ENCODE measurements at regions not wholly inside any gene's neighbourhood (a gene's known extent, or its start where the extent isn't known, plus 50 kb on each side); places are given as distances from the start of the nearest gene placed in this dataset.

DNA sequence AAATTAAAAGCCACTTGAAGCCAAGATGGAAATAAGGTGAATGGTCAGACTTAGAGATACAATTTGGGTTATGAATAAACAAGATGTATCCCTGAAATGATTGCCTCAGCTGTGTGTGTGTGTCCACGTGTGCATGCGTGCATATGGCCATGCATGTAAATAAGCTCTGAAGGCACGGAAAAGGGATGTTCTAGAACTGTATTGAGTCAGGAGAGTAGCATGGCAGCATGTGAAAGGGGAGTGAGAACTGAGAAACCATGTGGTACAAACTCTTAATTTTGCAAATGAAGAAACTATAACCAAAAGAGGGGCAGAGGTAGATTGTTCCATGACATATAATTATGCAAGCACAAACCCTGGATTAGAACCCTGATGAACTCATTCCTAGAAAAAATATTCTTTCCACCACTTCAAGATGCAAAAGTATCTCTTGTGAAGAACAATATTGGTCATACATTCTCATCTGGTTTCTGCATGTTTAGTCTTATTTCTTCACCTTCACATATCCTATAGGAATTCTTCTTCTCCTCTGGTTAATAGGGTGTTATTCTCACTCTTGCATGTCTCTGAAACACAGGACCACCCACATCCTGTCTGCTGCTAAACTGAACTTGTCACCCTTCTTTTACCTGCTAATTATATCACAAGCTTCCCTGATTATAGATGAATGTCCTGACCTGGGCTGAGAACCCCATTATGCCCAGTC is 455.8 kb downstream of the SETBP1 start:
- 86% methylated on average over 2 of the region's 3 CpGs; no CpG with 5 or more reads in 1 of the 2 experiments for WGBS, 2 experiments (ENCODE audit: extremely low coverage in 2 of 2, insufficient read length in 1 of 2)
- no peak overlapping the region for H2BK20ac ChIP-seq (ENCODE audit: low read depth, low read length)
- no peaks in the 10 kb centered on the region for H3K36me3 ChIP-seq (ENCODE audit: control insufficient read depth, insufficient read depth, low read length)
- H2AK9ac ChIP-seq (replicated peaks; ENCODE audit: low read depth, low read length, poor library complexity): no peak overlapping the region
- in situ Hi-C loops (cut with MboI; ENCODE audit: low sequenced_read_pairs): no loop called here
- H3K4me3 ChIP-seq (ENCODE audit: insufficient read depth, low read depth, low read length): no peak overlapping the region
- H3K9ac ChIP-seq (ENCODE audit: low read depth, low read length): no peak overlapping the region
- peaks cover 11% of the 10 kb centered on the region for H3K27me3 ChIP-seq (ENCODE audit: control insufficient read depth, insufficient read depth, low read length)
- H4K5ac ChIP-seq (ENCODE audit: low read depth, low read length): no peak overlapping the region
- H3K4me1 ChIP-seq (ENCODE audit: control insufficient read depth, insufficient read depth, low read length): no peaks in the 10 kb centered on the region
- no peaks in the 10 kb centered on the region for H3K9me3 ChIP-seq (ENCODE audit: control insufficient read depth, insufficient read depth, low read length)
- no peak overlapping the region for H2BK5ac ChIP-seq (ENCODE audit: low read depth, low read length, poor library complexity, severe bottlenecking)
- H2BK15ac ChIP-seq (ENCODE audit: low read depth, low read length): no peak overlapping the region
- dilution Hi-C loops (cut with HindIII; ENCODE audit: low sequenced_read_pairs, unreplicated experiment): no loop called here
- ATAC-seq (ENCODE audit: low read depth) (no peak), DNase-seq (no peak)
- no peak overlapping the region for H2AK5ac ChIP-seq (ENCODE audit: low read depth, low read length)
- H2AFZ ChIP-seq (replicated peaks; ENCODE audit: low read length, poor library complexity): no peak overlapping the region
- TF ChIP-seq MAZ (IDR thresholded peaks at IDR 0.05; ENCODE audit: borderline replicate concordance, low read depth, low read length): no peak
- TF ChIP-seq, protein P1, sequence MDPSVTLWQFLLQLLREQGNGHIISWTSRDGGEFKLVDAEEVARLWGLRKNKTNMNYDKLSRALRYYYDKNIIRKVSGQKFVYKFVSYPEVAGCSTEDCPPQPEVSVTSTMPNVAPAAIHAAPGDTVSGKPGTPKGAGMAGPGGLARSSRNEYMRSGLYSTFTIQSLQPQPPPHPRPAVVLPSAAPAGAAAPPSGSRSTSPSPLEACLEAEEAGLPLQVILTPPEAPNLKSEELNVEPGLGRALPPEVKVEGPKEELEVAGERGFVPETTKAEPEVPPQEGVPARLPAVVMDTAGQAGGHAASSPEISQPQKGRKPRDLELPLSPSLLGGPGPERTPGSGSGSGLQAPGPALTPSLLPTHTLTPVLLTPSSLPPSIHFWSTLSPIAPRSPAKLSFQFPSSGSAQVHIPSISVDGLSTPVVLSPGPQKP (IDR thresholded peaks at IDR 0.05; ENCODE audit: borderline replicate concordance, low read depth, low read length): no peak
- TF ChIP-seq CHD1 (IDR thresholded peaks at IDR 0.05; ENCODE audit: low read depth, low read length): no peak
- no peak for TF ChIP-seq CEBPB (IDR thresholded peaks at IDR 0.05; ENCODE audit: low read depth, low read length)
- no peak for TF ChIP-seq MXI1 (IDR thresholded peaks at IDR 0.05; ENCODE audit: borderline replicate concordance, low read depth, low read length)
- no peak for TF ChIP-seq RAD21 (IDR thresholded peaks at IDR 0.05; ENCODE audit: low read length)
- no peak for TF ChIP-seq SMC3 (IDR thresholded peaks at IDR 0.05; ENCODE audit: low read depth, low read length)
- TF ChIP-seq, protein P2, sequence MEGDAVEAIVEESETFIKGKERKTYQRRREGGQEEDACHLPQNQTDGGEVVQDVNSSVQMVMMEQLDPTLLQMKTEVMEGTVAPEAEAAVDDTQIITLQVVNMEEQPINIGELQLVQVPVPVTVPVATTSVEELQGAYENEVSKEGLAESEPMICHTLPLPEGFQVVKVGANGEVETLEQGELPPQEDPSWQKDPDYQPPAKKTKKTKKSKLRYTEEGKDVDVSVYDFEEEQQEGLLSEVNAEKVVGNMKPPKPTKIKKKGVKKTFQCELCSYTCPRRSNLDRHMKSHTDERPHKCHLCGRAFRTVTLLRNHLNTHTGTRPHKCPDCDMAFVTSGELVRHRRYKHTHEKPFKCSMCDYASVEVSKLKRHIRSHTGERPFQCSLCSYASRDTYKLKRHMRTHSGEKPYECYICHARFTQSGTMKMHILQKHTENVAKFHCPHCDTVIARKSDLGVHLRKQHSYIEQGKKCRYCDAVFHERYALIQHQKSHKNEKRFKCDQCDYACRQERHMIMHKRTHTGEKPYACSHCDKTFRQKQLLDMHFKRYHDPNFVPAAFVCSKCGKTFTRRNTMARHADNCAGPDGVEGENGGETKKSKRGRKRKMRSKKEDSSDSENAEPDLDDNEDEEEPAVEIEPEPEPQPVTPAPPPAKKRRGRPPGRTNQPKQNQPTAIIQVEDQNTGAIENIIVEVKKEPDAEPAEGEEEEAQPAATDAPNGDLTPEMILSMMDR (conservative IDR thresholded peaks at IDR 0.05; ENCODE audit: low read depth, low read length): no peak
- no peak for TF ChIP-seq BHLHE40 (IDR thresholded peaks at IDR 0.05; ENCODE audit: low read depth, low read length)
- TF ChIP-seq MAFK (IDR thresholded peaks at IDR 0.05; ENCODE audit: low read depth, low read length): no peak
- TF ChIP-seq NFE2L2 (IDR thresholded peaks at IDR 0.05; ENCODE audit: low read depth, low read length): no peak
- no peak for TF ChIP-seq RCOR1 (IDR thresholded peaks at IDR 0.05; ENCODE audit: insufficient replicate concordance, low read length)
- no peak for TF ChIP-seq POLR2A (IDR thresholded peaks at IDR 0.05; ENCODE audit: low read depth, low read length)
- TF ChIP-seq, protein P3, sequence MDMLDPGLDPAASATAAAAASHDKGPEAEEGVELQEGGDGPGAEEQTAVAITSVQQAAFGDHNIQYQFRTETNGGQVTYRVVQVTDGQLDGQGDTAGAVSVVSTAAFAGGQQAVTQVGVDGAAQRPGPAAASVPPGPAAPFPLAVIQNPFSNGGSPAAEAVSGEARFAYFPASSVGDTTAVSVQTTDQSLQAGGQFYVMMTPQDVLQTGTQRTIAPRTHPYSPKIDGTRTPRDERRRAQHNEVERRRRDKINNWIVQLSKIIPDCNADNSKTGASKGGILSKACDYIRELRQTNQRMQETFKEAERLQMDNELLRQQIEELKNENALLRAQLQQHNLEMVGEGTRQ (IDR thresholded peaks at IDR 0.05; ENCODE audit: low read depth, low read length): no peak
- TF ChIP-seq RFX5 (IDR thresholded peaks at IDR 0.05; ENCODE audit: low read depth, low read length): no peak
- TF ChIP-seq FOS (IDR thresholded peaks at IDR 0.05; ENCODE audit: low read depth, low read length): no peak
- no TSS peak for BruUV-seq (replicated peaks)
- no peak overlapping the region for H4K8ac ChIP-seq (ENCODE audit: low read depth in 2 of 2, low read length in 2 of 2)
- H3K23ac ChIP-seq (ENCODE audit: low read depth, low read length): no peak overlapping the region
- intact Hi-C loops (cut with micrococcal nuclease): no loop called here
- no peaks in the 10 kb centered on the region for H4K20me1 ChIP-seq (ENCODE audit: insufficient read depth, low read length)
- H3K4me2 ChIP-seq (ENCODE audit: low read depth, low read length): no peak overlapping the region
- ChIA-PET CTCF (no interaction called here), POLR2A (ENCODE audit: unreplicated experiment) (no interaction called here)
- H4K91ac ChIP-seq (ENCODE audit: insufficient read depth, low read depth, low read length): no peak overlapping the region
- no peak overlapping the region for H3K27ac ChIP-seq (ENCODE audit: insufficient read depth, low read length)
- H3K56ac ChIP-seq (ENCODE audit: extremely low read depth, insufficient read depth, low read length): no peak overlapping the region
- no peak overlapping the region for H3K14ac ChIP-seq (replicated peaks; ENCODE audit: low read depth, low read length)
- H3K4ac ChIP-seq (ENCODE audit: low read depth, low read length): no peak overlapping the region
- H2BK120ac ChIP-seq (ENCODE audit: low read depth, low read length): no peak overlapping the region
- no peaks in the 10 kb centered on the region for H3K79me1 ChIP-seq (ENCODE audit: low read depth in 1 of 2, low read length in 2 of 2)
- H3K18ac ChIP-seq (ENCODE audit: low read depth, low read length): no peak overlapping the region
- no peaks in the 10 kb centered on the region for H3K9me1 ChIP-seq (ENCODE audit: insufficient read depth, low read length)

Measured in IMR-90 (cell line).